Medulla oblongata (tissue), 1 donor: ENCODE measurements at regions not wholly inside any gene's neighbourhood (a gene's known extent, or its start where the extent isn't known, plus 50 kb on each side); places are given as distances from the start of the nearest gene placed in this dataset.
"Not testable (repeated sequence)": the region's sequence is repeated elsewhere in the genome, so short reads cannot be mapped to it uniquely, and the experiment has no call there.

Source experiments
- DNase-seq: peaks from one replicate; pipeline ENCODE4 v3.0.0-alpha.2; 2015; ENCODE audit errors: extremely low spot score

DNA sequence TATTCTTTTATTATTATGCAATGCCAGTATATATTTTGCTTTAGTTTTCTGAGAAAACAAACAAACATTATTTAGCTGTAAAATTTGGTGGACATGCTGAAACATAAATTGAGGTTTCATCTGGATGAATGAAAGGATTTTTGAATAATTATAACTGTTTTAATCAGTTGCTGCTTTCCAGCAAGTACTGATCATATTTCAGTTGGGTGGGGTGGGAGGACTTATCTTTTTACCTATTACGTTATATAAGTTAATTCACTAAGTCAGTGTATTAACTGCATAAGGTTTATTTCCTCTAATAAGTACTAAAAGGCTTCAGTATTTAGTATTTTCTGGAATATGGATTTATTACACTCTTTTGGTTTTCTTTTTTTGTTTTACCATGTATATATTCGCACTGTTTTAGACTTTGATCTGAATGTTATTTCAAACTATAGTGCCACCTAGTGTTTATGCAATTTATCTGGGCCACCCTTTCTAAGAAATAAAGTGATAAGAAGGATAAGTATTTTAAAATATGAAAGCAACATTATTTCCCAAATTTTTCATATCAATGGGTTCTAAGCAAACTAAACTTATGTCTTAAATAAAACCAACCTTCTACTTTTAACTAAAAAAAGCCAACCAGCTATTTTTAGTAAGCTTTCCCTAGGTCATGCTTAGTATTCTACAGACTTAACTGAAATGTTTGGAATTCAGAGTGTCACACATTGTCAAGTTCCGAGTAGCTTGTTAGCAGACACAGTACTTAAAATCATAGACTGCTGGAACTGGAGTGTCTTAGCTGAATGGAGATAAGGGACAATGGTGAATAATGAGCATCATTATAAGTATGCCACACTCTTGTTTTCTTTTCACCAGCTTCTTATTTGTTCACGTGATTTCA is 105.4 kb upstream of the MCHR2 start:
- peak; percentile 52 for DNase-seq

DNA sequence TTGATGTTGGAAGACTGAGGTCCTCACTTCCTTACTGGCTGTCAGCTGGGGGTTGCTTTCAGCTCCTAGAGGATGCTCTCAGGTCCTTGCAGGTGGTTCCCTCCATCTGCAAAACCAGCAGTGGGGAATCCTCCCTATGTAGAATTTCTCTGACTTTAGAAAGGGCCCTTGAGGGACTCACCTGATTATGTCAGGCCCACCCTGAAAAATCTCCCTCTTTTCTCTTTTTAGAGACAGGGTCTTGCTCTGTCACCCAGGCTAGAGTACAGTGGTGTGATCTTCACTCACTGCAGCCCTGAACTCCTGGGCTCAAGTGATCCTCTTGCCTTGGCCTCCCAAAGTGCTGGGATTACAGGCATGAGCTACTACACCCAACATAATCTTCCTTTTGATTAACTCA is 102.9 kb upstream of the MCHR2 start:
- DNase-seq, result no peak

DNA sequence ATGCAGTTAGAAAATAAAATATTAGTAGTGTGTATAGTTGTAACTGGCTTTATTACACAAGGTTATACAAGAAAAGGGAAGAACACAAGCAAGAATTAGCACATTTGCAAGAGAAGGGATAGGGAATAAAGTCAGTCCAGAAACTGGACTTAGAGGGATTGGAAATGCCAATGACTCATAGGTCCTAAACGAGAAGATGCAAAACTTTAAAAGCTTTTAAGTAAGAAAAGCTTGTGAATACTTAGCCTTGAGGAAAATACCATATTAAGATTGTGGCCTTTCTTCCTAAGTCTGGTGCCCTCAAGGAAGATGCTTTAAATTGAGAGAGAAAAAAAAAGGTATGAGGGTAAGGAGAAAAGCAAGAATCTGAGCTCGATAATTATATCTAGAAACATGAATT is 102.3 kb upstream of the MCHR2 start:
- no peak for DNase-seq

DNA sequence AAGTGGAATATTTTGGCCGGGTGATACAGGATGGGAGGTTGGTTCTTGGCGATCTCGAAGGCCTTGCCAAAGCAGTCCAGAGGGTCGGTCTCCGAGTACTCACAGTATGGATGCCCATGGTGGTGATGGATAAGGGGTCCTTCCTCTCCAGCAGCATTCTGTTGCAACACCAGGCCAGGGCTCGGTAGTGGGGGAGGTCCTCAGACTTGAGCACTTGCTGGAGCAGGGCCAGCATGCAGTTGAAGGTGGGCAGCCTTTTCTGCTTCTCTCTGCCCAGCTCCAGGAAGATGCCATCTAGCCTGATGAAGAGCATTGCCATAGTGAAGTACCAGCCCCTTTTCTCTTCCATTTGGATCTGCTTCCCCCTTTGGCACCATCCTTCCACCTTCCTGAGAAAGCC is 99.4 kb upstream of the MCHR2 start:
- no peak for DNase-seq

DNA sequence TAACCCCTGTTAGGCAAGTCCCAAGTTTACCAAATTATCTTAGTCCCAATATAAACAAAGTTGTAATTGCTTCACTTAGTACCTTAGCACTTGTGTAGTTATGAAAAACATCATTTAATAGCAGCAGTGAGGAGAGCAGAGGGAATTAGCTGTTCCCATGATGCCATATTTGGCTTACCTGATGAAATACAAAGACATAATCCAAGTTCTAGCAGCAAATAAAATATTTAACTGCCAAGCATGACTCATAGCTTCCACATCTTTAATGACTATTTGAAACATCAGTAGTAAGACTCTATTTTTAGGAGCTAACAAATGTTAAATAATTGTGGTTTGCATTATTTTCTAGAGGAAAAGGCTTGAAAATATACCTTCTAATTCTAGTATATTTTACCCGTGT is 94.0 kb upstream of the MCHR2 start:
- DNase-seq, result no peak

DNA sequence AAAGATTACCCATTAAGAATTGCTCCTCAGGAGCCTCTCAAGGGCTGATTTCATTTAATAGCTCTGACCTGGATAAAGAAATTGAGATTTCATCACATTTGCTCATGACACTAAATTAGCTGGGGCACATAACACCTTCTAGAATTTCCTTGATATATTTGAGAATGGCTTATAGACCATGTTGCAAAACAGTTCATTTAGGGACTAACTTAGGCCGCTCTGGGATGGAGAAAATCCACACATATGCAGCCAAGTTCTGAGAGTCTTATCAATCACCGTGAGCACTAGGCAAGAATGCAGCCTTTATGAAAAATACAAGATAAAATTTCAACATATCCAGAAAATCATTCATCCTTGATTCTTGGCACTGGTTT is 91.0 kb upstream of the MCHR2 start:
- DNase-seq, result no peak

DNA sequence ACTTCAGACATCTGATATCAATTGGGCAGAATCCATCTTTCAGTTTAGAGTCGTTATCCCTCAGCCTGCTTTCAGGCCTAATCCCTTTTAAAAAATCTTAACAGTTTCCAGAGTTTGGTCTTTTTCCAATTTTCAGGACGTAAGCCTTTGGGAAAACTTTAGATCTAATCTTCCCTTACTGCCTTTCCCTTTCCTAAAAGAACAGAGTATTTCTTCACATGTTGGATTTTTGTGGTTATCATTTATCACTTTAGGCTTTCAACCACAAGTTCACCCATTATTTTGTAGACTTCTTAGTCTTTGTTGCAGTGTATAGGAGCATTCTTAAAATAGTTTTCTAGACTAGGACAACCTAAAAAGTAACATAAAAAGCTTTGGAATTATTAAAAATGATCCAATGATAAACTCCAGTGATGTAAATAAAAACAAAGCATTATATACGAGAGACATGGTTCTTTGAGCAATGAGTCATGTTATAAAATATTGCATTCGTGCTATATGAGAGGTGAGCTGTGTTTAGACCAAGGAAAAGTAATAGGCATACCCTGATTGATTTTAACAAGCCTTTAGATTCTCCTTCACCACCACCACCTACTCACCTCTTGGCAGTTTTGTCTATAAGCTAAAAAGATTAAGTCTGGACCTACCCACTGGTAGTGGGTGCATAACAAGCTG is 90.4 kb upstream of the MCHR2 start:
- DNase-seq, result no peak

DNA sequence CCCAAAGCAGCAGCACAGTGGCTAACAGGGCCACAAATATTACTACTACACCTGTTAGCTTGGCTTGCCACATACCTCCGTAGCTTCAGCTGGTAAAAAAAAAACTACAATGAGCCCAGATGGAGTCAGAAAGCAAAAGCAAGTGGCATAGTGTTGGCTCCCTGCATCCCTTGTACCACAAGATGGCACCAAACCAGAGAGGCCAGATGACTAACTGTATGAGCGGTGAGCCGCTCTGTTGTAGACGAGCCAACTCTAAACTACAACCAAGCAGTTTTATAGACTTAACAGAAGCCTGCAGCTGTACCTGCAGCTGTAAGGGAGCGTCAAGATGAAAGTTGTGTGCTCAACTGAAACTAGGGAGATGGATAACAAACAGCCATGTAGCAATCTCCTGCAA is 84.5 kb upstream of the MCHR2 start:
- DNase-seq, result peak; percentile 41

DNA sequence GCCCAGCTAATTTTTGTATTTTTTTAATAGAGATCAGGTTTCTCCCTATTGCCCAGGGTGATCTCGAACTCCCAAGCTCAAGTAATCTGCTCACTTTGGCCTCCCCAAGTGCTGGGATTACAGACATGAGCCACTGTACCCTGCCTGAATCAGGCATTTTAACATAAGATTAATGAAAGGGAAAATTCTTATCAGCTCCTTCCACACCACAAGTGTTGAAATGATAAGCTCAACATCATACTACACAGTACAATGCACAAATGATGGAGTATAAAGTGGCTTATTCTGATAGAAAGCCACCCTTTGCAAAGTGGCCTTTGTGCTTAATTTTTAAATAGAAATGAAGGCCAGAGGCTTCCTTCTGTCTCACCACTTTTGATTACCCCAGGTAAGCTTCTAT is 71.3 kb upstream of the MCHR2 start:
- no peak for DNase-seq

DNA sequence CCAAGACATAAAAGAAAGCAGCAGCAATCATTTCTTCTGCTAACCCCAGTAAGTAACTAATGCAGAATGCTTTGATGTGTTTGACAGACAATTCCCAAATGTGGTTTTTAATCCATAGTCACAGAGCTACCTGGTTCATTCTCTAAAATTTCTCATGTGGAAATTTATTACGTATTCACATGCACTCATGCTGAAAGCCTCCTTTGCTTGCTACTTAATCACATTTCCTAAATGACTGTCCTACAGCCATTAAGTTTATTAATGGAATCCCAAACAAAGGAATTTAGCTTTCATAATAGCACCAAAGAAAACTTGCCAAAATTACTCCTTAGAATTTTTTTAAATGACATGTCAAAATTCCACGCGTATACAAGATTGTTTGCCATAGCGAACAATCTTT is 68.6 kb upstream of the MCHR2 start:
- DNase-seq, result no peak

DNA sequence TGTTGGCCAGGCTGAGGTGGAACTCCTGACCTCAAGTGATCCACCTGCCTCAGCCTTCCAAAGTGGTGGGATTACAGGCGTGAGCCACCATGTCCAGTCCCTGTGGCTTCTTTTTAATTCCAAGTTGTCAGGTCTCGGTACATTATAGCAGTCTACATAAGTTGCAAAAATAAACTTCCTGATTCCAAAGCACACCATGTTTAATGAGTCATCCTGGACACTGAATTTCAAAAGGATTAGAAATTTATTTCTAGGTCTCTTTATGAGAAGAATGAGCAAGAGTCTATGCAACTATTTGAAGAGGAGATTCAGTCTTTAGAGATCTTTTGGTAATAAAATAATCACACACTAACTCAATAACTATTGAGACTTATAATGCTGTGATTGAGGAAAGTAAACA is 63.9 kb upstream of the MCHR2 start:
- no peak for DNase-seq

DNA sequence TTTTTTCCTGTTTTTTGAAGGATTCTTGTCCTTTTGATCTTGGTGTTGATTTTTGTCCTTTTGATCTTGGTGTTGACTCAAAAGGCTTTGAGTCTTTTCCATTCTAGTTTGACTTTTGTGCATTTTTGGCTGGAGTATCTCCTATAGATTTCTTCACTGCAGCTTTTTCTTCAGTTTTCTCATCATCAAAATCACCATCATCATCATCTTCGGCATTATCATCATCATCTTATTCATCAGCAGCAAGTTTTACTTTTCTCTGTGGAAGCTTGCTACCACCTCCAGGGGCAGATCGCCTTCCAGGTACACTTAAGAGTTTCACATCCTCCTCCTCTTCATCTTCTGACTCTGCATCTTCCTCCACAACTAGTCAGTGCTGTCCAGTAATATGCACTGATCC is 56.5 kb upstream of the MCHR2 start:
- DNase-seq, result no peak

DNA sequence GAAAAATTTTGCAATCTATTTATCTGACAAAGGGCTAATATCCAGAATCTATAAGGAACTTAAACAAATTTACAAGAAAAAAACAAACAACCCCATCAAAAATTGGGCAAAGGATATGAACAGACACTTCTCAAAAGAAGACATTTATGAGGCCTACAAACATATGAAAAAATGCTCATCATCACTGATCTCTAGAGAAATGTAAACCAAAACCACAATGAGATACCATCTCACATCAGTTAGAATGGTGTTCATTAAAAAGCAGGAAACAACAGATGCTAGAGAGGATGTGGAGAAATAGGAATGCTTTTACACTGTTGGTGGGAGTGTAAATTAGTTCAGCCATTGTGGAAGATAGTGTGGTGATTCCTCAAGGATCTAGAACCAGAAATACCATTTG is 49.9 kb upstream of the MCHR2 start:
- not testable (repeated sequence) for DNase-seq
